Keratinocyte (primary cell): ENCODE measurements at regions not wholly inside any gene's neighbourhood (a gene's known extent, or its start where the extent isn't known, plus 50 kb on each side); places are given as distances from the start of the nearest gene placed in this dataset.

ENCODE experiments used
- EZH2 ChIP-seq: IDR thresholded peaks from one replicate; pipeline ENCODE4 v1.6.1; 2012; ENCODE audit warnings: inconsistent platforms, mild to moderate bottlenecking, low read length, moderate library complexity
- TF ChIP-seq, protein P1 (sequence below), 3 experiments: IDR thresholded peaks in 1 of 3; conservative IDR thresholded peaks in 1 of 3; optimal IDR thresholded peaks in 1 of 3; 2 replicates in 2 of 3; 3 replicates in 1 of 3; pipeline versions ENCODE3 to v1.5.1; 2011; ENCODE audit warnings: low read length in 3 of 3, mild to moderate bottlenecking in 3 of 3, moderate library complexity in 2 of 3, control low read depth in 1 of 3, inconsistent platforms in 1 of 3; ENCODE audit not compliant: insufficient read depth in 2 of 3; ENCODE audit errors: extremely low read depth in 1 of 3

DNA sequence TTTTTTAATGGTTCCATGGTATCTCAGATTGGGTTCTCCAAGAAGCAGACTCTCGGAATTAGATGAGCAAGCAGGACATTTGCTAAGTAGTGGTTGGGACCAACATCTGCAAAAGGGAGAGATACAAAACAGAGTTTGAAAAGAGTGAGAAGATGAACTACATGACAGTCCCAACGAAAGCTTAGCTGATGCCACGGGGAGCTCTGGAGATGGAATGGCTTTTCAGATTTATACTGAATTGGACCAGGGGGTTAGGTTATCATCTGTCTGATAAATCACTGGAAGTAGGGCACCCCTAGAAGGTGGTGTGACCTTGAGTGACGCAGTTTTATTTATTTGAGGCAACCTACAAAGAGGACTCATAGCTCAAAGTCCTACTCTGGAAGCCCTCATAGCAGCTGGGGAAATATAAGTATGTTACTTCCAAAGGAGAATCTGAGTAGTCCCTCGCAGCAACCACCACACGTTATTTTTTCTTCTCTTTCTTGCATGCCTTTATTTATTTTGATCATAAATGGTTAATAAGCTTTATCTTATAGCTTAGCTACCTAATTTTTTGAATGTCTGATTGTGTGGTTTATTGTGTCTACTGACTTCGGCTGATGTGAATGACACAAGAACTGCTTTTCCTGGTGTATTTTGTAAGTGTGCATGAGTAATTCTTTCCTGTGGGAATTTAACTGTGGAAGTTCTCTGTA lies 815.4 kb downstream of the SQOR start:
- TF ChIP-seq, protein P1, sequence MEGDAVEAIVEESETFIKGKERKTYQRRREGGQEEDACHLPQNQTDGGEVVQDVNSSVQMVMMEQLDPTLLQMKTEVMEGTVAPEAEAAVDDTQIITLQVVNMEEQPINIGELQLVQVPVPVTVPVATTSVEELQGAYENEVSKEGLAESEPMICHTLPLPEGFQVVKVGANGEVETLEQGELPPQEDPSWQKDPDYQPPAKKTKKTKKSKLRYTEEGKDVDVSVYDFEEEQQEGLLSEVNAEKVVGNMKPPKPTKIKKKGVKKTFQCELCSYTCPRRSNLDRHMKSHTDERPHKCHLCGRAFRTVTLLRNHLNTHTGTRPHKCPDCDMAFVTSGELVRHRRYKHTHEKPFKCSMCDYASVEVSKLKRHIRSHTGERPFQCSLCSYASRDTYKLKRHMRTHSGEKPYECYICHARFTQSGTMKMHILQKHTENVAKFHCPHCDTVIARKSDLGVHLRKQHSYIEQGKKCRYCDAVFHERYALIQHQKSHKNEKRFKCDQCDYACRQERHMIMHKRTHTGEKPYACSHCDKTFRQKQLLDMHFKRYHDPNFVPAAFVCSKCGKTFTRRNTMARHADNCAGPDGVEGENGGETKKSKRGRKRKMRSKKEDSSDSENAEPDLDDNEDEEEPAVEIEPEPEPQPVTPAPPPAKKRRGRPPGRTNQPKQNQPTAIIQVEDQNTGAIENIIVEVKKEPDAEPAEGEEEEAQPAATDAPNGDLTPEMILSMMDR (optimal IDR thresholded peaks at IDR 0.05 in 1 of 3, IDR thresholded peaks at IDR 0.05 in 1 of 3, conservative IDR thresholded peaks at IDR 0.05 in 1 of 3; ENCODE audit: extremely low read depth in 1 of 3, insufficient read depth in 2 of 3, low read length in 3 of 3), result no peak
- TF ChIP-seq EZH2, result no peak
